Activated CD8-positive, alpha-beta memory T cell treated with anti-CD3 and anti-CD28 coated beads, Interleukin-2, amount 50 U/mL, for 1 hour (primary cell): ENCODE measurements at regions not wholly inside any gene's neighbourhood (a gene's known extent, or its start where the extent isn't known, plus 50 kb on each side); places are given as distances from the start of the nearest gene placed in this dataset.
"Not testable (repeated sequence)": the region's sequence is repeated elsewhere in the genome, so short reads cannot be mapped to it uniquely, and the experiment has no call there.

Source experiments
- DNase-seq: peaks from one replicate; pipeline ENCODE4 v3.0.0-alpha.2; 2020; ENCODE audit errors: extremely low read depth

DNA sequence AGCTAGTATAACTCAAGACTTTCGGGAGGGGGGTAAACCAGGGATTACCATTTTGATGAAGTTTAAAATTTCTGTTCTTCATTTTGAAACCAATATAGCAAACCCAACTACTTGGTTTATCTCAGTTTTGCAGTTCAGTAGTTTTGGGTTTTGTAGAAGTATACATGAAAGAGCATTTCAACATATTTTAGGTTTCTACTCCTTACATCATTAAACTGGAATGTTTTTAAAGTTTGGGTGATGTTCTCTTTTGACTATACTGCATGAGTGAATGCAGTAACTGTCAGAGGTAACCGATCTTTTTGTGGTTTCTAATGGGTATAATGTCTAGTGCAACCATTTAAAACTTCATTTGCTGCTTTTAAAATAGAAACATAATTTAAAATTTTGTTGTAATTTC is 248.3 kb upstream of the MAD2L1 start:
- DNase-seq = no peak

DNA sequence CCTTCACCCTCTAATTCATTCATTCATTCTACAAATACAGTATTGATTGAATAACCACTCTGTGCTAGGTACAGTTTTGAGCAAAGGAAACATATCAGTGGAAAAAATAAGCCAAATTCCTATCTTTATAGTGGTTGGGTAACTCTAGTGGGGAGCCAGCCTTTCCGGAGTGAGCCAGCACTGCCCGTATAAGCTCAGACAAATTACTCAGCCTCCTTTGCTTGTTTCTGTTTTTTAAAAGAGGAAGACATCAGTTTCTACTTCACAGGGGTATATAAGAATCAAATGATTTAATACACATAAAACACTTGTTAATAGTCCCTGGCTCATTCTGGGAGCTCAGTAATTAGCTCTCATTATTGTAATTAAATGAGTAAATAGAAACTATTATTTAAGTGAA is 238.2 kb upstream of the MAD2L1 start:
- DNase-seq = no peak

DNA sequence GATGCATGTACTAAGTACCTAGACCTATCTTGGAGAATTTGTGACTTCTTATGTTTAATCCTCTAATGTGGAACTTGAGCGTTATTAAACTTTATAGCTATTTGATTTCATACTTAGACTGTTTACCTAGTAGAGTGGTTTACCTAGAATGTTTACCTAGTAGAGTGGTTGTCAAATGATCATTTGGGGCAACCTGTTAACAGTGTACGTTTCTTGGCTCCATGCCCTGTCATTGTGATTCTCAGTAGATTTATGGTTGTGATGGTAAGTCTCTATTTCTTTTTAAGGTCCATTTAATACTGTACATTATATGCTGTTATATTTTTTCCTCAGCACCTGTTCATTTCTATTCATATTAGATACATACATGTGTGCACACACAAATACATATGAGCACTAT is 233.0 kb upstream of the MAD2L1 start:
- no peak for DNase-seq

DNA sequence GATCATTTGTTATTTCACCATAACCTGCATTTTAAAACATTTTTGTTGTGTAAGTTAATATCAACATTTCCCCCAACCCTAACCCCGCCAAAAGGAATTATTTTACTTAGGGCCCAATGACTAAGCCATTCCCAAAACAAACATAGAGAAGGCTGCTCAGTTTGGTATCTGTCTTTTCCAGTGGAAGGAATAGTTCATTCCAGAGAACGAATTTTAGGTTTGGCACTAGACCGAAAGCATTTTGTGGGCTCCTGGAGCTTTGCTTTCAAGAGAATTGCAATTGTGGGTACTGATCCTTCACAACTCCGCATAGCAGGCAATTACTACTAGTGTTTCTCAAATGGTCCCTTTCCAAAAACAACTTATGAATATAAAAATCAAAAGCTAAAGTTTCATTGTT is 226.7 kb upstream of the MAD2L1 start:
- DNase-seq = no peak

DNA sequence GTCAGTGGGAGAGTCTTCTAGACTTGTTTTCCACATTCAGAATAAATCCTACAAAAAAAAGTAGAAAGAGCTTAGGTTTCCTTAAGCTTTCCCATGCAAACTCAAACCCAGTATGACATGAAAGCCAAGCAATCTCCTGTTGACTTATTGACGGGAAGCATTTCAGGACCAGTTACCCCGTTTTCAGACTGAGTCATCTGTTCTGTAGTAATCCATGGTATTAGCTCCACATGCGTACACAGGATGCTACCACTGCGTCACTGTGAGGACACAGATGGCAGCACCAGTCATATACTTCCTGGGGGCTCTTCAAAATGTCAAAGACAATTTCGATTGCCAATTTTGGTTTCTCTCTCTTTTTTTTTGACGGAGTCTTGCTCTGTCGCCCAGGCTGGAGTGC is 224.9 kb upstream of the MAD2L1 start:
- no peak for DNase-seq

DNA sequence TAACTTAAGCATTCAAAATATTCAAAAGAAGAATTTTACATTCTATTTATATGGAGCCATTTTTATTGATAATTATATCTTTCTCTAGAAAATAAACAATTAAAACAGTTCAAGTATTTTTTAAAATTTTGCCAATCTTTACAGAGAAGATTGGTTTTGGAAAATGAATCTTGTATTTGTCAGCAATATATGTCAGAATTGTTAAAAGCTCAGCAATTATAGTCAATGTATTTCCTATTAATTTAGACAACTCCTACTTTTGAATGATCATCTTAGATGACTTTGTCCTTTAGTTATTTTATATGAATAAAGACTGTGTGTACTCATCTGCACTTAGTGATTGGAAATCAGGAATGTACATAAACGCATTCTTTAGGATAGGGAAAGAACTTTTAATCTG is 223.9 kb upstream of the MAD2L1 start:
- DNase-seq = no peak

DNA sequence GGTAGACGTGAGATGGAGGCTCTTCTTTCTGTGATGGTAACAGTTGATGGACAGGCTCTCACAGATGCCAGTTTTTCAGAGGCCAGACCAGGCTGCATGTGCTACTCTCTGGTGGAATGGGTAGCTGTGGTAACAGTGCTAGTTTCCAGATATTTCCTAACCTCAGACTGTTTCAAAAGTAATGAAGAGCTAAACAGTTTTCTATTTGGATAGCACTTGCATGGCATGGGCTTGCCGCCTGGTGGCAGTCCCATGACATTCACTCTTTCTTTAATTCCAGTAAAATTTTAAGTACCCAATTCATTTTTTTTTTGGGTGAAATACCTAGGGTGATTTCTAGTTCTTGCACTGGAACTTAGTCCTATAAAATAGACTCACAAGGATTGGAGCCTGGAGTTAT is 220.2 kb upstream of the MAD2L1 start:
- no peak for DNase-seq

DNA sequence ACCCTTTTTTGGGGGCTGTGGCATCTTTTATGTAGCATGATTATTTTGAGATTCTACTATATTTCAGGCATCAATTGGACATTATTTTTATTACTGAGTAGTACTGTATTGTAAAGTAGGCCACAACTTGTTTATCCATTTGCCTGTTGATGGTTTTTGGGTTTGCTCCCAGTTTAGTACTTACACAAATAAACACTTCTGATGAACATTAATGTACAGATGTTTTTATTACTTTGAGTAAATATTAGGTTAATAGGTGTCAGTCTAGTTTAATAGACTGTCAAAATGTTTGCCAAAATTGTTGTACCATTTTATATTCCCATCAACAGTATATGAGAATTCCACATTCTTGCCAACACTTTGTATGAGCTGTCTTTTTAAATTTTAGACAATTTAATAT is 214.9 kb upstream of the MAD2L1 start:
- DNase-seq = no peak

DNA sequence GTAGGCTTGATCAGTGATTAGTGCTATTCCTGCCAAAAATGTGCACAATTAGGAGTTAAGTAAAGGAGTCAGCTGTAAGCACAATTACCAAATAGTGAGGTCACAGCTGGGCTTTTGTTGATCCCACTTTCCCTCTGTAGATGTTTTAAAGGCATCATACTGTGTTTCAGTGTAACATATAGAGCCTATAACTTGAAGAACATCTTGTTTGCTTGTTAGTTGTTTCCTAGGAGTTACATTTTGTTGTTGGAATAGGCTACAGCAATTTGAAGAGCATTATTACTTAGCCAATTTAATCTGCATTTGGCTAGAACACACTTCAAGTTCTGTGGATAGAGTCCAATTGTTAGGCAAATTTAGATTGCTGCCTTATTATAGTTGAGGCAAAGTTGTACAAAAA is 210.7 kb upstream of the MAD2L1 start:
- no peak for DNase-seq

DNA sequence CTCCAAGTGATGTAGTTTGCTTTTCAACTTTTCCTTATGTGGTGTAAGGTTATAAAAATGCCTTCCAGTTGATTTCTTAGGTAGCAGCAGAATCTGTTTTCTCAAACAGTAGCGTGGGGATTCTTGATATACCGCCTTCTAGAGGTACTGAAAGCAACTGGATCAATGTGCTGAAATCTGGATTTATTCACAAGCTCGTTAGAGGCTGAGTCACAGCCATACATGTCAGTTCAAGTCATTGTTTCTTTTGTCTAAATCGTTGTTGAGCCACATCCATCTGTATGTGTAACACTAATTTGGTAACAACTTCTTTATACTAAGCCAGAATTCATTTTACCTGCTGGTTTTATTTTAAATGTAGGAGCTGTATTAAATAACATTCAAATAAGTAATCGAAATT is 200.0 kb upstream of the MAD2L1 start:
- DNase-seq = no peak

DNA sequence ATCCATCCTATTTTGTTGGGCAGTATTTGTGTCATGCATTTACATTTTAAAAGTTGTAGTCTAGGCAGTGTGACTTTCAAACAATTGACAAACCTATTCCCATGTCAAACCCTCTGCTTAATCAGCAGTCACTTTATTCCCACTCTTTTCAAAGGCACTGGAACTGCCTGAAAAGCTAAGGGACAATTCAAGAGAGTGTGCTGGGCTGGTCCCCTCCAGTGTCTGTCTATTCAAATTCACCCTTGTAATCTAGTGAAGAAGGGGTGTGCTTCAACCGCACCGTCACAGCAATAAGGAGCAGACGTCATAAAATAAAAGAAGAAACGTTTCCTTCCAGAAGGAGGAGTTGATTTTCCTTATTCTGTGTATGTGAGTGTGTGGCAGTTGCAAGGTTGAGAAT is 197.0 kb upstream of the MAD2L1 start:
- no peak for DNase-seq

DNA sequence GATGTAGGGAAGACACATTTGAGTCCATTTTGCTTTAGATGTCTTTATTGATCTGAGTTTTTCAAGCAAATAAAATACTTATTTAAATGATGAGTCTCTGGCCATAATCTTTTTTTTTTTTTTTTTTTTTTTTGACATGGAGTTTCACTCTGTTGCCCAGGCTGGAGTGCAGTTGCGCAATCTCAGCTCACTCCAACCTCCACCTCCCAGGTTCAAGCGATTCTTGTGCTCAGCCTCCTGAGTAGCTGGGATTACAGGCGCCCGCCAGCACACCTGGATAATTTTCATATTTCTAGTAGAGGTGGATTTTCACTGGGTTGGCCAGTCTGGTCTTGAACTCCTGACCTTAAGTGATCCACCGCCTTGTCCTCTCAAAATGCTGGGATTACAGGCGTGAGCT is 194.5 kb upstream of the MAD2L1 start:
- DNase-seq = no peak

DNA sequence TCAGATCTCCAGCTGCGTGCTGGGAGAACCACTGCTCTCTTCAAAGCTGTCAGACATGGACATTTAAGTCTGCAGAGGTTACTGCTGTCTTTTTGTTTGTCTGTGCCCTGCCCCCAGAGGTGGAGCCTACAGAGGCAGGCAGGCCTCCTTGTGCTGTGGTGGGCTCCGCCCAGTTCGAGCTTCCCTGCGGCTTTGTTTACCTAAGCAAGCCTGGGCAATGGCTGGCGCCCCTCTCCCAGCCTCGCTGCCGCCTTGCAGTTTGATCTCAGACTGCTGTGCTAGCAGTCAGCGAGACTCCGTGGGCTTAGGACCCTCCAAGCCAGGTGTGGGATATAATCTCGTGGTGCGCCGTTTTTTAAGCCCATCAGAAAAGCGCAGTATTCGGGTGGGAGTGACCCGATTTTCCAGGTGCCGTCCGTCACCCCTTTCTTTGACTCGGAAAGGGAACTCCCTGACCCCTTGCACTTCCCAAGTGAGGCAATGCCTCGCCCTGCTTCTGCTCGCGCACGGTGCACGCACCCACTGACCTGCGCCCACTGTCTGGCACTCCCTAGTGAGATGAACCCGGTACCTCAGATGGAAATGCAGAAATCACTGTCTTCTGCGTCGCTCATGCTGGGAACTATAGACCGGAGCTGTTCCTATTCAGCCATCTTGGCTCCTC is 189.6 kb upstream of the MAD2L1 start:
- DNase-seq = not testable (repeated sequence)

DNA sequence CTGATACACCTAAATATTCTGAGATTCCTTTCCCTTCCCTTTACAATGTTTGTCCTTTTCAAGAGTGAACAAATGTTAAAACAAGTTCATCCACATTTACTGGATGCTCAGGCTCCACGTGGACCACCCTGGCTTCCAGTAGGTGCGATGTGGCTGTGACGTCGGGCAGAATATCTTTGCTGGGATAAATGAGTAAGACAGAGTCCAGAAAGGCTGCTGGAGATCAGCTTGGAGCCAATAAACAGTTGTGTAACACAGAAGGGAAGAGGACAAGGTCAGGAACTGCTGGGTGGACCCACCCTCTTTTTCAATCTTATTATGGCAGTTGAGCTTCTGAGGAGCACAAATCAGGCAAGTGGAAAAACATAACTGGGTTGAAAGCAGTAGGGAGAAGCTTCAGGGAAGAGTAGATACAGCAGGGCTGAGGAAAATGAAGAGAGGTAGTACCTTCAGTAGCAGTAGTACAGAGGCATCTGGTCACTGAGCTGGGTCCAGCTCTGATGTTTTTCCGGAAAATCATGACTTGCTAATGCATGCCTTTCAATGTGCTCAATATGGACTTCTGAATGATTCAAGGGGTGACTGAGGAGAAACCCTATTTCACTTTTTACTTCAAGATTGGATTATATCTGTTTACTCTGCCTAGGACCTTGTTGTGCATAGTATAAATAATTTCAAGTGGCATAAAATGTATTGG is 171.8 kb upstream of the MAD2L1 start:
- DNase-seq = no peak

DNA sequence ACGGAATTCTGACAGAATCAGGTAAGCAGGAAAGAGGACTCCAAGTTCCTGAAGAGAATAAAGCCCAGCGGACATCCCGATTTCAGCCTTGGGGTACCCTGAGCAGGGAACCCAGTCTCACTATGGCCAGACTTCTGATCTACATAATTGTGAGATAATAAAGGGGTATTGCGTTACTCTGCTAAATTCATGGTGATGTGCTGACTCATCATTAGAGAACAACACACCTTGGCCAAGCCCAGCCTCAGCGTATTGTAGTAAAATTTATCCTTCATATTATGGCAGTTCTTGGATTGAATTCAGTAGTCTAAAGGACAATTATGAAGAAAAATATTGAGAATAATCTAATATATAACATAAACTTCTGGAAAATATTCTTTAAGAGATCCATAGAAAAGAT is 170.2 kb upstream of the MAD2L1 start:
- no peak for DNase-seq

DNA sequence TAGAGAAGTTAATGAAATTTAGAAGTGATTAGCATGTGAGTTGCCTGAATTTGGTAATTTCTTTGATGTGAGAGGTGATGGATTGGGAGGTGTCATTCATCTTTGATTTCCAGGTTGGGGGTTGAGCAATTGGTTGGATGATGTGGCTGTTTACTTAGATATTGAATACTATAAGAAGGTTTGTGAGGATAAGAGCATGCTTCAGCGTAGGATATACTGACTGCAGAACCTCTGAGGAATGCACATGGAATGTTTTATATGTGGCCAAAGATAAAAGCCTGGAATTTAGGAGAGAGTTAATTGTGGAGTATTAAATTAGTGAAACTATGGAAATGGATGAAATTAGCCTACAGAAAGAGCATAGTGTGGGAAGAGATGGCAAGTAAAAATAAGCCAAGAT is 165.4 kb upstream of the MAD2L1 start:
- DNase-seq = no peak

DNA sequence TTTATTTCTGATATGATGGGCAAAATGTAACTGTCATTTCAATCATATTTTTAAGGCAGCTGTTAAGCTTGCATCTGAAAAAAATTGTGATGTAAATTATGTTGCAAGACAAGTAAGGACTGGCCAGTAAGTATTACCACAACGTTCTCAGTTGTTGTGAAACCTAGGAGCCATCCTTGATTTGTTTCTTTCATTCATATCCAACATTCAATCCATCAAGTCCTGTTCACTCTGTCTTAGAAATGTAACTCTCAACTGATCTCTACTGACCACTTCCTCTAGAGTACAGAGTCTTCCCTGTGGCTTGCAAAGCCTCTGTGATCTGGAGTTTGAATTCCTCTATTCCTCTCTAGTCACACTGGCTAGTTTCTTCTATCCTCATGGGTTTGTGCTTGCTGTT is 161.4 kb upstream of the MAD2L1 start:
- DNase-seq = no peak

DNA sequence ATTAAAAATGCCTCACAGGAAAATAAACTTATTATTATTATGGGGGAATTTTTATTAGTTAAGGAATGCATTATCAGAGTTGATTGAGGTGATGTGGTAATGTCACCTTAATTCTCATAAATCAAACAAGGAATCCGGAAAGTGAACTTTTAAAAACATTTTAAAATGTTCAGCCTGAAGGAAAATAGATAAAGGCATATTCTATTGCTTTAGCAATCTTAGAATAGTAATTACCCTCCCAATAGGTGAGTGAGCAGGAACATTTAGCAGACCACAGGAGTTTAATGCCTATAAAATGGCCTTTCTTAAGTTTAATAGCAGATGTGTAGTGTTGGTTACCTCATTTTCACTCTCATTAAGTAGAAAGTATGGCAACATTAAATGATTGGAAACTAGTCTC is 160.9 kb upstream of the MAD2L1 start:
- DNase-seq = no peak

DNA sequence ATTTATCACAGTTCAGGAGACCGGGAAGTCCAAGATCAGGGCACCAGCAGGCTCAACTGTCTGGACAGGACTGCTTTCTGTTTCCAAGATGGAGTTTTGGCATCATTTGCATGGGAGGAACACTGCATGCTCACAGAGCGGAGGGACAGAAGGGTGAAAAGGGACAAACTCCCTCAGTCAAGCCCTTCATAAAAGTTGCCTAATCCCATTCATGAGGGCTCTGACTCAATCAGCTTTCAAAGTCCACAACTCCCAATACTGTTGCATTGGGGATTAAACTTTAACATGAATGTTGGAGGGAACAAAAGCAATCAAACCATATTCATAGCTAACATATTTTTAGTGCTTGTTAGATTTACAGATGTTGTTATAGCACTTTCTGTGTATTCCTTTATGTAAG is 158.9 kb upstream of the MAD2L1 start:
- no peak for DNase-seq

DNA sequence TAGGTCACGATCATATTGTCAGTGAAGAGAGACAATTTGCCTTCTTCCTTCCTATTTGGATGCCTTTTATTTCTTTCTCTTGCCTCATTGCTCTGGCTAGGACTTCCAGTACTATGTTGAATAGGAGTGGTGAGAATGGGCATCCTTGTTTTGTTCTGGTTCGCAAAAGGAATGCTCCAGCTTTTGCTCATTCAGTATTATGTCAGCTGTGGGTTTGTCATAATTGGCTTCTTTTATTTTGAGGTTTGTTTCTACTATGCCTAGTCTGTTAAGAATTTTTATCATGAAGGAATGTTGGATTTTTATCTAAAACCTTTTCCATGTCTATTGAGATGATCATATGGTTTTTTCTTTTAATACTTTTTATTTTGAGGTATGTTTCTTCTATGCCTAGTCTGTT is 152.3 kb upstream of the MAD2L1 start:
- DNase-seq = no peak

DNA sequence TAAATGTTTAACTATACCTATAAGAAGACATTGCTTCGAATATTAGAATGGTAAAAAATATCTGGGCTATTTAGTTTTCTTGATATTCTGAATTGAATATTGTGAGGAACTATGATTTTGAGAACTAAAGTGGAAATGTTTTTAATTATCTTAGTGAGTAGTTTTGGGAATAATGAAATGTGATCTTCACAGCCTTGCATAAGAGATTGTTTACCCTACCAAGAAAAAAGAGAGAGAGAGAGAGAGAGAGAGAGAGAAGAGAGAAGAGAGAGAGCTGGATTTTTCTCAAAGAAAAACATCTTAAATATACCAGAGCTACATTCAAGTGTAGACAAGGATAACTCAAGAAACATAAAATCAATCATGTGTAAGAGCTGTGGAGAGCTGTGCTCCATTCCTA is 148.7 kb upstream of the MAD2L1 start:
- no peak for DNase-seq

DNA sequence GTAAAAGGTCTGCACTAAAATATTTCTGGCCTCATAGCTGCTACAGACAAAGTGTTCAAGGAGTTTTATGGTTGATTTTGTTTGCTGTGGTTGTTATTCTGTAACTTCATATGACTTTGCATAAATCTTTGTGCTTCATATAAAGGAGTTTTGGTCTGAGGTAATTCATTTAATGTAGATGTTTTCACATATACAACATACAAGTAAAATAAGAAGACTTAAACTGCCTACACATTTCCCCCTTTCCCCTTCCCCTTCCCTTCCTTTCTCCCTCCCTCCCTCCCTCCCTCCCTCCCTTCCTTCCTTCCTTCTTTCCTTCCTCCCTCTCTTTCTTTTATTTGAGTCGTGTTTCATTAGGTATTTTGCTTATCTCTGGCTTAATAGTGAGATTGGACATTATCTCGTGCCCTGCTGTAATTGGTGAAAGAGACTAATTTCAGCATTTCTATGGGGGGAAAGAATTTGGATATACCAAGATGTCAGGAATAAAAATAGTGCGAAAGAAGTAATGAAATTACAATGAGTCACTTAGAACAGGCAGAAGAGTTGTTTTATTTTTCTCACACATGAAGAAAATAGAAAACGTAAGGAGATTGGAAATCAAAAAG is 144.9 kb upstream of the MAD2L1 start:
- no peak for DNase-seq

DNA sequence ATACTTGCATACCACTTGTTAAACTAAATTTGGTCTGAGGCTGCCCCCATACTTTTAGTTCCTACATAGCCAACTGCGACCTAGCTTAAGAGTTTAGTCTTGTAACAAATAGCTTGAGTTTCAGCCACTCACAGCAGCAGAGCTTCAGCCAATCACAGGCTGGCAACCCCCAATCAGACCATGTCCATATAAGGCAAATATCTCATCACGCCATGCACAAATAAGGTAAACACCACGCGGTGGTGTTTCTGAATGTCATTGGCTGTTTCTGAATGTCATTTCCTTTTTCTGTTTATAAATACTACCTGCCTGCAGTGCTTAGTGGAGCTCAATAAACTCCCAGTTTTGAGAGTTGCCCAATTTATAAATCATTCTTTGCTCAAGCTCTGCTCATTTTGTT is 143.1 kb upstream of the MAD2L1 start:
- no peak for DNase-seq

DNA sequence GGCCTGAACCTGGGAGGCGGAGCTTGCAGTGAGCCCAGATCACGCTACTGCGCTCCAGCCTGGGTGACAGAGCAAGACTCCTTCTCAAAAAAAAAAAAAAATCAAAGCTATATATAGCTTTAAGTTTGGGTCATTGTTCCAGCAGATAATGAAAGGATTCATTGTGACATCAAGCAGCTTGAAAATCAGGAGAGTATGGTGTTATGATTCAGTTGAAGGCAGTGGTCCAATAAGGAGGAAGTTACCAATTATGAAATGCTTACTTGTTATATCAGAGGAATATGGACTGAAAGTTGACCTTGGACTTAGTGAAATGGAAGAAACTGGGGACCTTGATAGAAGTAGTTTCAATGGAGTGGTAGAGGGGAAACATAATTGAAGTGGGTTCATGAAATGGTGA is 140.4 kb upstream of the MAD2L1 start:
- DNase-seq = no peak
